ENCODE measurements at regions not wholly inside any gene's neighbourhood (a gene's known extent, or its start where the extent isn't known, plus 50 kb on each side); places are given as distances from the start of the nearest gene placed in this dataset.
"Not testable (repeated sequence)": the region's sequence is repeated elsewhere in the genome, so short reads cannot be mapped to it uniquely, and the experiment has no call there.

- no peak for DNase-seq
Measured at GRCh38 chr21:20883408-20883800, 114.8 kb upstream of the NCAM2 start.

- DNase-seq = no peak
Measured at GRCh38 chr21:20902511-20902910, 95.7 kb upstream of the NCAM2 start.

GRCh38 chr21:20902998-20903397 is 95.2 kb upstream of the NCAM2 start:
- DNase-seq = no peak

DNA sequence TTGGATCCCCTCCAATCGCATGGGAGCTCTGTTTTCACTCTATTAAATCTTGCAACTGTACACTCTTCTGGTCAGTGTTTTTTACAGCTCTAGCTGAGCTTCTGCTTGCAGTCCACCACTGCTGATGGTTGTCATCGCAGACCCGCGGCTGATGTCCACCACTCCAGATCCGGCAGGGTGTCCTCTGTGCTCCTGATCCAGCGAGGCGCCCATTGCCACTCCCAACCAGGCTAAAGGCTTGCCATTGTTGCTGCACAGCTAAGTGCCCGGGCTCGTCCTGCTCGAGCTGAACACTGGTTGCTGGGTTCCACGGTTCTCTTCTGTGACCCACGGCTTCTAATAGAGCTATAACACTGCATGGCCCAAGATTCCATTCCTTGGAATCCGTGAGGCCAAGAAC is 70.7 kb upstream of the NCAM2 start:
- DNase-seq = not testable (repeated sequence)

DNA sequence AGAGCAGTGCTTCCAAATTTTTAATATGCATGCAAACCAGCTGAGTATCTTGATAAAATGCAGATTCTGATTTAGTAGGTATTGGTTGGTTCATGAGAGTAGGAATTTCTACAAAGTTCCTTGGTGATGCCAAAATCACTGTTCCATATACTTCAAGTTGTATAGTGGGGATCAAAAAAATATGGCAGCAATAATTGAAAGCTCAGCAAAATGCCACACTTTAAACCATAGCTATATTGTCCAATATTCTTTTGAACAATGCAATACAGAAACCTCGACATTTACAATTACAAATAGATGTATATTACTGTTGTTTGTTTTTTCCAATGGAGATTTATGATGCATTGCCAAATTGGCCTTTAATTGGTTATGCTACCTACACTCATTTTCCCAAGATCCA is 55.7 kb upstream of the NCAM2 start:
- DNase-seq = no peak

DNA sequence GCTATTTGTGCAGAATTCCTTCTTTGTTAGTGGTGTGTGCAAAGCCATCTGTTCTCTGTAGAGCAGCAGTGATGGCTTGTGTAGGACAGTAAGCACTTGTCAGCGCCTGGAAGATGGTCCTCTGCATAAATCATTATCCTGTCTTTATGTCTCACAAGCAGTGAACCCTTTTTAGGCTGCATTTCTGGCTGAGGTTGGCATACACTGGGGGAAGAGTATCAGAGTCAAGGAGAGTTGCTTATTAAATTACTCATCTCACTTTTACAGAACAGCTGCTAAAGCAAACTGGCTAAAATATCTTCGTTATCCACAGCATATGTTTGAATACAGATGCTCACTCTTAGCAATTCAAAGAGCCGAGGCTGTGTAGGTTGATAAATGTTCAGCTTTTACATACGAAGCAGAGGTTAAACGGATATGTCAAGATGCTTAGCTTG is 54.6 kb upstream of the NCAM2 start:
- no peak for DNase-seq

DNA sequence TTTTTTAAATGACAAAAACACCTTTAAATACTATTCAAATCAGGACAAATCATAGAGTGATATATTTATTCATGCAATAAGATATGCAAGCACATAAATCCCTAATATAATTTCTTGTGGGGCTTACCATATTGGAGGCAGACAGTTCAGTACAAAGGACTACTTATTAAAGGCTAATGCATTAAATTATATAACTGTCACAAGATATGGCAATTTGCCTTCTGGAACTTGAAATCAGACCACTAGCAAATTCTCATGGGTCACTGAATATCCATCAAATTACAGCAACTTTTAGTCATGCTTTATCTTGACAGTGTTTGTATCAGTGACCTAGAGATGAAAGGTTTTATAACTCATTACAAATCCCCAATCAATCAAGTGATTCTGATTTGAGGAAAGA is 54.1 kb upstream of the NCAM2 start:
- DNase-seq = no peak

DNA sequence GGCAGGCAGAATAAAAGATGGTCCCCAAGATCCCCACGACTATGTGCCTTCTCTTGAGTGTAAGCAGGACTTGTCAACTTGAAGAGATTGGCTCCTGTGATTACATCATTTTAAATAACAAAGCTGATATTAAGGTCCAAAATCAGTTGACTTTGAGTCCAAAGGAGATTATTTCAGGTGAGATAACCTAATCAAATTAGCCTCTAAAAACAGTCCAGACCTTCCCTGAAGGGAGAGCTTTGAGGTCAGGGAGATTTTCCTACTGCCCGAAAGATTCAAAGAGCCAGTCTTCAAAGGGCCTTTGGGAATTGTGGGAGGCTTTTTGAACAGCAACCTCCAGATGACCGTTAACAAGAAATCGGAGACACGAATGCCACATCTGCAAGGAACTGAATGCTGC is 51.5 kb upstream of the NCAM2 start:
- no peak for DNase-seq
